Heart left ventricle (tissue), 16 donors: ENCODE measurements at regions not wholly inside any gene's neighbourhood (a gene's known extent, or its start where the extent isn't known, plus 50 kb on each side); places are given as distances from the start of the nearest gene placed in this dataset.

Experiments
- ATAC-seq, 4 donors: fragments of 200-7000 bp; cut with Tn5 transposase; one replicate each; pipeline ENCODE4 v1.9.1; 2020 to 2022; ENCODE audit warnings: moderate library complexity in 4 of 4, mild to moderate bottlenecking in 3 of 4, moderate number of reproducible peaks in 1 of 4
- DNase-seq, 5 donors: peaks; one replicate each; pipeline ENCODE4 v3.0.0-alpha.2; 2020
- H3K27ac ChIP-seq, 12 donors: fragments of 200-600 bp; sonication (generic) in 4 of 12; one replicate each; pipeline versions ENCODE4 v1.5.0 to v1.8.0; 2016 to 2022; ENCODE audit warnings: mild to moderate bottlenecking in 2 of 12
- H3K27me3 ChIP-seq, 9 donors: fragments of 200-600 bp; sonication (generic) in 2 of 9; one replicate each; pipeline versions ENCODE4 v1.5.1 to v1.8.0; 2016 to 2022; ENCODE audit warnings: mild to moderate bottlenecking in 3 of 9
- H3K36me3 ChIP-seq, 9 donors: fragments of 200-600 bp; sonication (generic) in 2 of 9; one replicate each; pipeline versions ENCODE4 v1.5.0 to v1.8.0; 2018 to 2022; ENCODE audit warnings: mild to moderate bottlenecking in 2 of 9
- H3K4me1 ChIP-seq, 12 donors: fragments of 200-600 bp; sonication (generic) in 4 of 12; one replicate each; pipeline versions ENCODE4 v1.5.0 to v1.8.0; 2016 to 2022; ENCODE audit warnings: mild to moderate bottlenecking in 3 of 12
- H3K4me3 ChIP-seq, 12 donors: fragments of 200-600 bp; sonication (generic) in 4 of 12; one replicate each; pipeline versions ENCODE4 v1.5.0 to v1.8.0; 2017 to 2022; ENCODE audit warnings: mild to moderate bottlenecking in 9 of 12, moderate library complexity in 4 of 12
- H3K9me3 ChIP-seq, 12 donors: fragments of 200-600 bp; sonication (generic) in 4 of 12; one replicate each; pipeline versions ENCODE4 v1.5.0 to v1.8.0; 2016 to 2022; ENCODE audit warnings: mild to moderate bottlenecking in 1 of 12
- CTCF ChIP-seq, 12 donors: fragments of 200-600 bp; sonication (generic) in 4 of 12; IDR thresholded peaks; one replicate each; pipeline versions ENCODE4 v1.5.0 to v1.8.0; 2018 to 2022; ENCODE audit warnings: antibody characterized with exemption in 12 of 12, mild to moderate bottlenecking in 5 of 12
- POLR2A ChIP-seq, 2 donors: fragments of 450-650 bp; IDR thresholded peaks; one replicate each; pipeline ENCODE4 v1.6.1; 2017; ENCODE audit warnings: antibody characterized with exemption in 2 of 2, mild to moderate bottlenecking in 2 of 2, moderate library complexity in 2 of 2
- WGBS, 4 donors: extraction: QIAGEN DNeasy Blood & Tissue Kit in 2 of 4; methylation state at CpG; one replicate each; pipeline versions ENCODE4 v1.1.5 to v1.1.7; 2013 to 2018; 5-methylcytosine and 5-hydroxymethylcytosine counted together
- intact Hi-C, 10 donors: fragments of 100-400 bp; cut with DNase I; formaldehyde crosslinking; loops; one replicate each; pipeline versions ENCODE4 v1.11.1 to v1.14.2; 2022
- donor health status: ischemic (EF 13 %, LVEDD 7.1; RV severe dilation, severe dysfunction).
- donor health status: healthy with polysubstance abuse.
- donor health status: DM: no; HTN: yes; CAD: no.
- donor health status: DM: no; HTN: no; CAD: no.
- donor health status: ischemic (EF 25% LVEDD 6.9; RV normal size, moderate dysfunction).
- donor health status: ischemic (EF 25% LVEDD 5.7; RV mildly dilated, moderate dysfunction).
- donor health status: healthy.
- donor health status: DM: yes; HTN: yes; CAD: no.
- donor health status: ischemic (EF 35%, LVEDD 5.7; RV mildly dilated, moderate dysfunction).
- donor health status: nonischemic (EF 11% LVEDD 7.7; RV severe dilation, severe dysfunction).
- donor health status: DM: yes; HTN: yes; CAD: no.
- donor health status: PGD.
- donor health status: ischemic (EF 29% LVEDD 5.4; RV normal size, mild dysfunction).
- donor health status: nonischemic (EF 23%, LVEDD 6.1; RV moderate dilation, normal function).

GRCh38 chr4:144873226-144873990, 224.6 kb downstream of the ANAPC10 start:
- ATAC-seq: no peak
- H3K9me3 ChIP-seq: no peaks in the 10 kb centered on the region
- TF ChIP-seq POLR2A (IDR thresholded peaks at IDR 0.05) (no peak), CTCF (IDR thresholded peaks at IDR 0.05) (no peak)
- intact Hi-C loops: no loop called here
- H3K4me1 ChIP-seq: no peaks in the 10 kb centered on the region
- WGBS, 4 donors: 88 to 95% (median 91%) methylated on average over 3 of the region's 3 CpGs
- DNase-seq: no peak
- no peaks in the 10 kb centered on the region for H3K36me3 ChIP-seq
- H3K27ac ChIP-seq: no peak overlapping the region
- H3K27me3 ChIP-seq: no peaks in the 10 kb centered on the region
- no peak overlapping the region for H3K4me3 ChIP-seq

GRCh38 chr4:144894573-144894972, 203.4 kb downstream of the ANAPC10 start:
- peak in 2 of 4 donors; percentile 65 to 67 for ATAC-seq
- H3K4me1 ChIP-seq: no peaks in the 10 kb centered on the region
- H3K4me3 ChIP-seq: no peak overlapping the region
- DNase-seq: peak in 2 of 5 donors; percentile 29 to 38
- WGBS, 4 donors: 71 to 100% (median 87%) methylated on average over 1 to 3 of the region's 3 CpGs
- no peak for TF ChIP-seq POLR2A (IDR thresholded peaks at IDR 0.05)
- TF ChIP-seq CTCF (IDR thresholded peaks at IDR 0.05): no peak
- H3K36me3 ChIP-seq: no peaks in the 10 kb centered on the region
- H3K27me3 ChIP-seq: no peaks in the 10 kb centered on the region
- intact Hi-C loops: no loop called here
- peaks cover 0 to 6% (median 0%) of the 10 kb centered on the region in 12 donors for H3K9me3 ChIP-seq
- no peak overlapping the region for H3K27ac ChIP-seq

- Histone ChIP-seq H3K4me1 (peaks cover 0 to 2% (median 0%) of the 10 kb centered on the region in 12 donors), H3K9me3 (peaks cover 0 to 6% (median 0%) of the 10 kb centered on the region in 12 donors), H3K36me3 (no peaks in the 10 kb centered on the region), H3K27ac (no peak overlapping the region), H3K27me3 (no peaks in the 10 kb centered on the region), H3K4me3 (no peak overlapping the region)
- DNase-seq (no peak), ATAC-seq (no peak)
- intact Hi-C loops: no loop called here
- no peak for TF ChIP-seq CTCF (IDR thresholded peaks at IDR 0.05)
- no peak for TF ChIP-seq POLR2A (IDR thresholded peaks at IDR 0.05)
- 84 to 90% (median 88%) methylated on average over 3 of the region's 3 CpGs for WGBS, 4 donors
Measured at GRCh38 chr4:144899393-144899792, 198.6 kb downstream of the ANAPC10 start.

GRCh38 chr4:144901141-144901540, 196.9 kb downstream of the ANAPC10 start:
- H3K9me3 ChIP-seq: peaks cover 0 to 6% (median 0%) of the 10 kb centered on the region in 12 donors
- WGBS, 4 donors: 88 to 96% (median 94%) methylated on average over 2 of the region's 2 CpGs
- intact Hi-C loops: no loop called here
- DNase-seq (no peak), ATAC-seq (no peak)
- TF ChIP-seq CTCF (IDR thresholded peaks at IDR 0.05) (no peak), POLR2A (IDR thresholded peaks at IDR 0.05) (no peak)
- H3K27me3 ChIP-seq: no peaks in the 10 kb centered on the region
- no peak overlapping the region for H3K4me3 ChIP-seq
- no peaks in the 10 kb centered on the region for H3K36me3 ChIP-seq
- peaks cover 0 to 11% (median 0%) of the 10 kb centered on the region in 12 donors for H3K4me1 ChIP-seq
- no peak overlapping the region for H3K27ac ChIP-seq
